Astrocyte (in vitro differentiated cells and primary cell): ENCODE measurements at regions not wholly inside any gene's neighbourhood (a gene's known extent, or its start where the extent isn't known, plus 50 kb on each side); places are given as distances from the start of the nearest gene placed in this dataset.

Source experiments
- DNase-seq: peaks from one replicate; pipeline ENCODE4 v3.0.0-alpha.2; 2010; ENCODE audit warnings: low read depth
- FAIRE-seq: peaks from 2 replicates; lab custom pipeline; 2011; peaks lifted over from hg19 to GRCh38; lab: Jason Lieb, UNC
- H2AFZ ChIP-seq: 2 replicates; pipeline ENCODE4 v1.6.0; 2012; ENCODE audit warnings: low read depth, low read length, inconsistent platforms
- H3K27ac ChIP-seq: 2 replicates; pipeline ENCODE4 v1.5.1; 2011; ENCODE audit warnings: low read depth, low read length, inconsistent platforms
- H3K27me3 ChIP-seq: 2 replicates; pipeline ENCODE4 v1.6.0; 2011; ENCODE audit warnings: low read length, inconsistent platforms; ENCODE audit not compliant: insufficient read depth
- H3K36me3 ChIP-seq: 2 replicates; pipeline ENCODE4 v1.5.1; 2011; ENCODE audit warnings: low read length, inconsistent platforms; ENCODE audit not compliant: insufficient read depth
- H3K4me1 ChIP-seq: 2 replicates; pipeline ENCODE4 v1.5.1; 2011; ENCODE audit warnings: low read length, inconsistent platforms; ENCODE audit not compliant: insufficient read depth
- H3K4me2 ChIP-seq: 2 replicates; pipeline ENCODE4 v1.6.0; 2012; ENCODE audit warnings: low read length, inconsistent platforms
- H3K4me3 ChIP-seq: 2 replicates; pipeline ENCODE4 v1.5.1; 2011; ENCODE audit warnings: low read depth, mild to moderate bottlenecking, low read length, inconsistent platforms; ENCODE audit not compliant: insufficient read depth
- H3K79me2 ChIP-seq: 2 replicates; pipeline ENCODE4 v1.6.0; 2012; ENCODE audit warnings: mild to moderate bottlenecking, low read length, inconsistent platforms; ENCODE audit not compliant: insufficient read depth
- H3K9ac ChIP-seq: 2 replicates; pipeline ENCODE4 v1.6.0; 2012; ENCODE audit warnings: mild to moderate bottlenecking, low read length, inconsistent platforms
- H3K9me3 ChIP-seq: 2 replicates; pipeline ENCODE4 v1.5.1; 2012; ENCODE audit warnings: low read depth, mild to moderate bottlenecking, low read length, inconsistent platforms; ENCODE audit not compliant: insufficient read depth
- H4K20me1 ChIP-seq: 2 replicates; pipeline ENCODE4 v1.6.0; 2012; ENCODE audit warnings: low read length, inconsistent platforms; ENCODE audit not compliant: insufficient read depth
- H3K27ac Mint-ChIP-seq: one replicate; pipeline ENCODE4 v1.8.0; 2021; ENCODE audit warnings: mild to moderate bottlenecking, mixed read lengths; ENCODE audit not compliant: unreplicated experiment
- H3K27me3 Mint-ChIP-seq: one replicate; pipeline ENCODE4 v1.8.0; 2021; ENCODE audit warnings: low read depth, mixed read lengths; ENCODE audit not compliant: unreplicated experiment
- H3K36me3 Mint-ChIP-seq: one replicate; pipeline ENCODE4 v1.8.0; 2021; ENCODE audit warnings: low read depth, mixed read lengths; ENCODE audit not compliant: unreplicated experiment
- H3K4me1 Mint-ChIP-seq: one replicate; pipeline ENCODE4 v1.8.0; 2021; ENCODE audit warnings: low read depth, mixed read lengths; ENCODE audit not compliant: unreplicated experiment
- H3K4me3 Mint-ChIP-seq: one replicate; pipeline ENCODE4 v1.8.0; 2021; ENCODE audit warnings: mild to moderate bottlenecking, moderate library complexity, mixed read lengths; ENCODE audit not compliant: unreplicated experiment
- H3K9me3 Mint-ChIP-seq: one replicate; pipeline ENCODE4 v1.8.0; 2021; ENCODE audit warnings: mild to moderate bottlenecking, mixed read lengths; ENCODE audit not compliant: unreplicated experiment
- CTCF ChIP-seq: IDR thresholded peaks from 2 replicates; pipeline ENCODE4 v1.5.1; 2011; ENCODE audit warnings: low read depth, mild to moderate bottlenecking, inconsistent platforms, low read length, moderate library complexity; ENCODE audit not compliant: insufficient read depth
- EZH2 ChIP-seq: IDR thresholded peaks from 2 replicates; pipeline ENCODE4 v1.6.1; 2012; ENCODE audit warnings: mild to moderate bottlenecking, low read length, inconsistent platforms; ENCODE audit not compliant: insufficient read depth

- H3K27ac Mint-ChIP-seq: no peak overlapping the region
- no peaks in the 10 kb centered on the region for H3K36me3 ChIP-seq
- no peak overlapping the region for H3K4me2 ChIP-seq
- H4K20me1 ChIP-seq: no peaks in the 10 kb centered on the region
- H3K27me3 Mint-ChIP-seq: peaks cover 59% of the 10 kb centered on the region
- H3K9ac ChIP-seq: no peak overlapping the region
- H3K36me3 Mint-ChIP-seq: no peaks in the 10 kb centered on the region
- TF ChIP-seq CTCF: no peak
- TF ChIP-seq EZH2: no peak
- no peak overlapping the region for H3K4me3 ChIP-seq
- no peak overlapping the region for H3K27ac ChIP-seq
- no peaks in the 10 kb centered on the region for H3K4me1 Mint-ChIP-seq
- no peaks in the 10 kb centered on the region for H3K9me3 ChIP-seq
- H3K9me3 Mint-ChIP-seq: peaks cover 3% of the 10 kb centered on the region
- no peak overlapping the region for H2AFZ ChIP-seq
- H3K79me2 ChIP-seq: no peaks in the 10 kb centered on the region
- H3K4me1 ChIP-seq: no peaks in the 10 kb centered on the region
- peaks cover 2% of the 10 kb centered on the region for H3K27me3 ChIP-seq
- no peak overlapping the region for H3K4me3 Mint-ChIP-seq
- FAIRE-seq (no peak), DNase-seq (no peak)
Observed at GRCh38 chr1:17890056-17890814, 135.1 kb downstream of the ACTL8 start.

GRCh38 chr1:17890815-17891191 lies 135.7 kb downstream of the ACTL8 start:
- Histone ChIP-seq H3K79me2 (no peaks in the 10 kb centered on the region), H3K4me2 (no peak overlapping the region), H4K20me1 (no peaks in the 10 kb centered on the region), H3K27me3 (peaks cover 2% of the 10 kb centered on the region), H3K36me3 (no peaks in the 10 kb centered on the region), H3K9me3 (no peaks in the 10 kb centered on the region), H3K4me3 (no peak overlapping the region), H3K9ac (no peak overlapping the region), H3K4me1 (no peaks in the 10 kb centered on the region), H2AFZ (no peak overlapping the region), H3K27ac (no peak overlapping the region)
- FAIRE-seq: no peak
- H3K4me3 Mint-ChIP-seq: no peak overlapping the region
- H3K9me3 Mint-ChIP-seq: peaks cover 3% of the 10 kb centered on the region
- no peak overlapping the region for H3K27ac Mint-ChIP-seq
- DNase-seq: no peak
- H3K27me3 Mint-ChIP-seq: peaks cover 56% of the 10 kb centered on the region
- no peaks in the 10 kb centered on the region for H3K4me1 Mint-ChIP-seq
- no peaks in the 10 kb centered on the region for H3K36me3 Mint-ChIP-seq
- TF ChIP-seq CTCF (no peak), EZH2 (no peak)
